Fibroblast of lung (primary cell): ENCODE measurements at regions not wholly inside any gene's neighbourhood (a gene's known extent, or its start where the extent isn't known, plus 50 kb on each side); places are given as distances from the start of the nearest gene placed in this dataset.

Experiments
- CTCF ChIP-seq, 2 donors: IDR thresholded peaks in 1 of 2; conservative IDR thresholded peaks in 1 of 2; 1 replicate in 1 of 2; 2 replicates in 1 of 2; pipeline ENCODE4 v1.5.1; 2011 to 2012; ENCODE audit warnings: low read length in 2 of 2, control low read depth in 1 of 2, inconsistent platforms in 1 of 2, low read depth in 1 of 2, mild to moderate bottlenecking in 1 of 2
- EZH2 ChIP-seq: IDR thresholded peaks from 2 replicates; pipeline ENCODE4 v1.5.1; 2012; ENCODE audit warnings: low read length, control low read depth, mild to moderate bottlenecking; ENCODE audit errors: missing control alignments

- TF ChIP-seq CTCF (conservative IDR thresholded peaks at IDR 0.05 in 1 of 2, IDR thresholded peaks at IDR 0.05 in 1 of 2; ENCODE audit: low read depth in 1 of 2, low read length in 2 of 2) (no peak), EZH2 (no peak)
These were observed 76.9 kb upstream of the PAPOLG start for GRCh38 chr2:60679036-60679780.
